Prostate gland (tissue), 2 donors: ENCODE measurements at regions not wholly inside any gene's neighbourhood (a gene's known extent, or its start where the extent isn't known, plus 50 kb on each side); places are given as distances from the start of the nearest gene placed in this dataset.

Source experiments
- CTCF ChIP-seq, 4 experiments: fragments of 200-600 bp in 2 of 4; fragments of 450-650 bp in 2 of 4; sonication (generic) in 2 of 4; IDR thresholded peaks; 1 replicate in 3 of 4; 2 replicates in 1 of 4; pipeline ENCODE4 v1.5.1; 2016 to 2019; ENCODE audit warnings: antibody characterized with exemption in 4 of 4, mild to moderate bottlenecking in 2 of 4, moderate library complexity in 2 of 4
- POLR2A ChIP-seq: fragments of 450-650 bp; IDR thresholded peaks from one replicate; pipeline ENCODE4 v1.6.1; 2016; ENCODE audit warnings: antibody characterized with exemption, mild to moderate bottlenecking
- POLR2AphosphoS5 ChIP-seq: sonication (generic); formaldehyde crosslinking; IDR thresholded peaks from one replicate; pipeline ENCODE4 v1.6.1; 2017; ENCODE audit warnings: antibody characterized with exemption

- TF ChIP-seq CTCF (IDR thresholded peaks at IDR 0.05) (no peak), POLR2AphosphoS5 (no peak), POLR2A (no peak)
Observed at GRCh38 chr1:87173231-87173630, 155.4 kb upstream of the LMO4 start.
